ENCODE measurements at regions not wholly inside any gene's neighbourhood (a gene's known extent, or its start where the extent isn't known, plus 50 kb on each side); places are given as distances from the start of the nearest gene placed in this dataset.

GRCh38 chr5:93209476-93209875 is 371.5 kb downstream of the NR2F1-AS1 start:
- TF ChIP-seq CTCF (IDR thresholded peaks at IDR 0.05; ENCODE audit: extremely low read depth, low read depth, low read length): no peak
- no peak for DNase-seq (ENCODE audit: insufficient read length, low spot score, missing footprints)
- no peaks in the 10 kb centered on the region for H4K20me1 ChIP-seq (ENCODE audit: insufficient read depth, low read length)

DNA sequence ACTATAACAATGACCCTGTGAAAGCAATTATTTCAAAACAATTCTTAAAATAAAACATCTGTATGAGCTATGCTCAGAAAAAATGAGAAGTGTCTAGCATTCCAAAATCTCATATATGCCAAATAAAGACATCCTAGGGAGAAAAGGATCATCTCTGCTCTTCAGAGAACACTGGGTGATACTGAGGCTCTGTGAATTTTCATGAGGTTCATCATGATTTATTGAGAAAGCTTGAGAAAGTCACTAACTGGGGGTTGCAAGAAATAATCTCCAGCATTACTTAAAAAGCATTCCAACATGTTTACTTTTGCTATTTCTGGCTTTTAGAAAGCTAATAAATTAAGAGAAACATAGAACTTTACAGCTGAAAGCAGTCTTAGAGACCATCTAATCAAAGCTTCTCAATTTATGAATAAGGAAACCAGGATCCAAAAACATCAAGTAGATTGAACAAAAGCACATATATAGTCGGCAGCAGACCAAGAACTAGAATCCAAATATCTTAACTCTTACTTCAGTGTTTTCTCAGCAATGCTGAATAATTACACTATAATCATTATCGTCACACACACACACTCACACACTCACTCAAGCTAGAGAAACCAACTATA is 372.8 kb downstream of the NR2F1-AS1 start:
- DNase-seq (ENCODE audit: insufficient read length, low spot score, missing footprints): no peak
- H3K27me3 ChIP-seq (ENCODE audit: insufficient read depth, low read length): no peaks in the 10 kb centered on the region
- H3K4me3 ChIP-seq (ENCODE audit: insufficient read depth, low read length): no peak overlapping the region
- no peaks in the 10 kb centered on the region for H4K20me1 ChIP-seq (ENCODE audit: insufficient read depth, low read length)
- H3K4me2 ChIP-seq (ENCODE audit: insufficient read depth, low read length): no peak overlapping the region
- TF ChIP-seq CTCF (IDR thresholded peaks at IDR 0.05; ENCODE audit: extremely low read depth, low read depth, low read length): no peak
- H3K36me3 ChIP-seq (ENCODE audit: insufficient read depth, low read length): no peaks in the 10 kb centered on the region
- no peaks in the 10 kb centered on the region for H3K4me1 ChIP-seq (ENCODE audit: insufficient read depth, low read length)
- no peaks in the 10 kb centered on the region for H3K79me2 ChIP-seq (ENCODE audit: insufficient read depth, low read length)
- H3K9me3 ChIP-seq (ENCODE audit: low read depth, low read length): no peaks in the 10 kb centered on the region
- H2AFZ ChIP-seq (ENCODE audit: low read length): no peak overlapping the region
- no peak overlapping the region for H3K27ac ChIP-seq (ENCODE audit: low read depth, low read length)

More at GRCh38 chr5:93209476-93209875, 371.5 kb downstream of the NR2F1-AS1 start:
- no peaks in the 10 kb centered on the region for H3K9me3 ChIP-seq (ENCODE audit: low read depth, low read length)
- H3K79me2 ChIP-seq (ENCODE audit: insufficient read depth, low read length): no peaks in the 10 kb centered on the region
- no peak overlapping the region for H3K27ac ChIP-seq (ENCODE audit: low read depth, low read length)
- no peak overlapping the region for H3K4me2 ChIP-seq (ENCODE audit: insufficient read depth, low read length)
- no peaks in the 10 kb centered on the region for H3K36me3 ChIP-seq (ENCODE audit: insufficient read depth, low read length)
- H2AFZ ChIP-seq (ENCODE audit: low read length): peak overlapping the region; percentile 63
- no peak overlapping the region for H3K4me3 ChIP-seq (ENCODE audit: insufficient read depth, low read length)
- H3K27me3 ChIP-seq (ENCODE audit: insufficient read depth, low read length): no peaks in the 10 kb centered on the region
- H3K4me1 ChIP-seq (ENCODE audit: insufficient read depth, low read length): no peaks in the 10 kb centered on the region

GRCh38 chr5:93206203-93206602 is 374.8 kb downstream of the NR2F1-AS1 start:
- H3K27me3 ChIP-seq (ENCODE audit: insufficient read depth, low read length): no peaks in the 10 kb centered on the region
- no peaks in the 10 kb centered on the region for H3K79me2 ChIP-seq (ENCODE audit: insufficient read depth, low read length)
- no peak overlapping the region for H3K4me3 ChIP-seq (ENCODE audit: insufficient read depth, low read length)
- H4K20me1 ChIP-seq (ENCODE audit: insufficient read depth, low read length): no peaks in the 10 kb centered on the region
- no peaks in the 10 kb centered on the region for H3K36me3 ChIP-seq (ENCODE audit: insufficient read depth, low read length)
- no peaks in the 10 kb centered on the region for H3K9me3 ChIP-seq (ENCODE audit: low read depth, low read length)
- no peak overlapping the region for H3K27ac ChIP-seq (ENCODE audit: low read depth, low read length)
- no peak overlapping the region for H3K4me2 ChIP-seq (ENCODE audit: insufficient read depth, low read length)
- DNase-seq (ENCODE audit: insufficient read length, low spot score, missing footprints): no peak
- H3K4me1 ChIP-seq (ENCODE audit: insufficient read depth, low read length): no peaks in the 10 kb centered on the region
- no peak overlapping the region for H2AFZ ChIP-seq (ENCODE audit: low read length)
- TF ChIP-seq CTCF (IDR thresholded peaks at IDR 0.05; ENCODE audit: extremely low read depth, low read depth, low read length): no peak

DNA sequence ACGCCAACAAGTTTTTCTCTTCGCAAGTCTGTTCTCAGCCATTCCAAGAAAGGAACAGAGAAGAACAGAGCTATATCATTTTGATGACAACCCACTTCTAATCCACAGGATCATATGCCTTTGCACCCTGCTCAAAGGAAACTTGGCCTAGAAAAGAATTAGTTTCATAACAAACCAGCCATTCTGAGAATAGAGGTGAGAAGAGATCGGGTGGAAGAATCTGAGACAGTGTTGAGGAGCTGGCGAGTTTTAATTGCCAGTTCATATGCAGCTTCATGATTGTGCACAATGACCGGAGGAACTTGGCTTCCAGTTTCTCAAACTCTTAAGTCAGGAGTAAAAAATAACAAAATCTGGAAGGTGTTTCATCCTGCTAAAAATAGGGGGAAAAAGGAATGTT is 380.0 kb downstream of the NR2F1-AS1 start:
- H3K9me3 ChIP-seq (ENCODE audit: low read depth, low read length): no peaks in the 10 kb centered on the region
- DNase-seq (ENCODE audit: insufficient read length, low spot score, missing footprints): no peak
- no peaks in the 10 kb centered on the region for H3K79me2 ChIP-seq (ENCODE audit: insufficient read depth, low read length)
- TF ChIP-seq CTCF (IDR thresholded peaks at IDR 0.05; ENCODE audit: extremely low read depth, low read depth, low read length): no peak
- H3K36me3 ChIP-seq (ENCODE audit: insufficient read depth, low read length): no peaks in the 10 kb centered on the region
- H3K4me3 ChIP-seq (ENCODE audit: insufficient read depth, low read length): no peak overlapping the region
- H3K4me1 ChIP-seq (ENCODE audit: insufficient read depth, low read length): no peaks in the 10 kb centered on the region
- no peaks in the 10 kb centered on the region for H3K27me3 ChIP-seq (ENCODE audit: insufficient read depth, low read length)
- no peaks in the 10 kb centered on the region for H4K20me1 ChIP-seq (ENCODE audit: insufficient read depth, low read length)
- H3K4me2 ChIP-seq (ENCODE audit: insufficient read depth, low read length): no peak overlapping the region
- no peak overlapping the region for H3K27ac ChIP-seq (ENCODE audit: low read depth, low read length)
- no peak overlapping the region for H2AFZ ChIP-seq (ENCODE audit: low read length)
